ENCODE measurements at regions not wholly inside any gene's neighbourhood (a gene's known extent, or its start where the extent isn't known, plus 50 kb on each side); places are given as distances from the start of the nearest gene placed in this dataset.

DNA sequence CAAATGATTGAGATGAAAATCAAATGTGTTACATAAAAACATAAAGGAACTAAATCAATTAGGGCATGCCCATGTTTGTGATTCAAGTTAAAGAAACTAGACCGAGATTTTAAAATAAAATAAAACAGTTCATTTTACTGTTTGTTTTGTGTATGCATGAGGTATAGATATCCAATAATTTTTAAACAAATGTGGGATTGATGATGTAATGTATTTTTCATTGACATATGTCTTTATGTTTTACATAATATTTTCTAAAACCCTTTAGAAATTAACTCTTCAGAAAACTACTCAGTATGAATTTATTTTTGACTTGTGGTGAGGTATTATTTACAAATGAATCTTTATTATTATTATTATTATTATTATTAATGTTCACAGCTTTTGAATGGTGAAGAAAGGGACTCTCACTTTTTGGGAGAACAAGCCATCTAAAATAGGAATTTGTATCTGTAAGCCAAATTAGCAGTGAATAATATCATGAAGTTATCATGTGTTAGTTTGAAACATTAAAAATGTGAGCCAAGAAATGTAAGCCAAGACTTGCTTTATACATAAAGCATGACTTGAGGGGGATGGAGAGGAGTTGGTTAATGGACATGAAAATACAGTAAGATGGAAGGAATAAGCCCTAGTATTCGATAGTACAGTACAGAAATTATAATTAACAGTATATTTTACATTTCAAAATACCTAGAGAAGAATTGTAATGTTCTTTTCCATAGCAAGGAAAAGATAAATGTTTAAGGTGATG, 355.0 kb downstream of the CDH10 start:
- TF ChIP-seq, protein P1, sequence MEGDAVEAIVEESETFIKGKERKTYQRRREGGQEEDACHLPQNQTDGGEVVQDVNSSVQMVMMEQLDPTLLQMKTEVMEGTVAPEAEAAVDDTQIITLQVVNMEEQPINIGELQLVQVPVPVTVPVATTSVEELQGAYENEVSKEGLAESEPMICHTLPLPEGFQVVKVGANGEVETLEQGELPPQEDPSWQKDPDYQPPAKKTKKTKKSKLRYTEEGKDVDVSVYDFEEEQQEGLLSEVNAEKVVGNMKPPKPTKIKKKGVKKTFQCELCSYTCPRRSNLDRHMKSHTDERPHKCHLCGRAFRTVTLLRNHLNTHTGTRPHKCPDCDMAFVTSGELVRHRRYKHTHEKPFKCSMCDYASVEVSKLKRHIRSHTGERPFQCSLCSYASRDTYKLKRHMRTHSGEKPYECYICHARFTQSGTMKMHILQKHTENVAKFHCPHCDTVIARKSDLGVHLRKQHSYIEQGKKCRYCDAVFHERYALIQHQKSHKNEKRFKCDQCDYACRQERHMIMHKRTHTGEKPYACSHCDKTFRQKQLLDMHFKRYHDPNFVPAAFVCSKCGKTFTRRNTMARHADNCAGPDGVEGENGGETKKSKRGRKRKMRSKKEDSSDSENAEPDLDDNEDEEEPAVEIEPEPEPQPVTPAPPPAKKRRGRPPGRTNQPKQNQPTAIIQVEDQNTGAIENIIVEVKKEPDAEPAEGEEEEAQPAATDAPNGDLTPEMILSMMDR (IDR thresholded peaks at IDR 0.05) = no peak

DNA sequence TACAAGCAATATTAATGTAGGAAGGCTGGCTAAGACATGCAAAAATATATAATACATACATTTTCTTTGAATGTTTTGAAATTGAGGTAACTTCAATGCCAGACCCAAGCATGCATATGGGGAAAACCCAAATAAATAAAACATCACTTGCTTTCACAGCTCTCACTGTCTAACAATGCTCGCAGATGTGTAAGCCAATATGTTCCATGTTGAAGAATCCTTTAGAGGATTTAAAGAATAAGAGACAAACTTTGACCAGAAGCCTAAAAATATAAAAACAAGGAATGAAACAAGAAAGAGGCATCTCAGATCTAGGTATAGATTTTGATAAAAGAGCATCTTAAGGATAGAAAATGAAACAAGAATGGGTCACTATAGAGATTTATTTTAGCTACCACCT, 354.2 kb downstream of the CDH10 start:
- TF ChIP-seq, protein P1 (IDR thresholded peaks at IDR 0.05) = no peak

DNA sequence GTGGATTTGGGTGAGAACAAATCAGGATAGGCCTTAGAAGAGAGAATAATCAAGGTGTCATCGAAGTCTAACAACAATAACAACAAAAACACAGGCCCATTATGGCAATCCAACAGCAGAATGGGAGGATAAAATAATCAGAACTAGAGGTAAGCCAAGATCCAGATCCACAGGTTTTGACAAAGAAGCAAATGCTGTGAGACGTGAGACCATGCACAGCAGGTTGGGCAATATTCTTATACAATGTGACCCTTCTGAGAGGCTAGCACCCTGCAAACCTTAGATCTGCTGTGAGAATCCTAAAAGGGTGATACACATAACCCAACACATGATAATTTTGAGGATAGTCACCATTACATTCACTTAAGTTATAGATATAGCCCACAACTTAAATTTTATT, 352.9 kb downstream of the CDH10 start:
- TF ChIP-seq, protein P1 (IDR thresholded peaks at IDR 0.05) = no peak

- TF ChIP-seq, protein P1 (IDR thresholded peaks at IDR 0.05) = no peak
These were observed 350.4 kb downstream of the CDH10 start for GRCh38 chr5:24294333-24294732.

DNA sequence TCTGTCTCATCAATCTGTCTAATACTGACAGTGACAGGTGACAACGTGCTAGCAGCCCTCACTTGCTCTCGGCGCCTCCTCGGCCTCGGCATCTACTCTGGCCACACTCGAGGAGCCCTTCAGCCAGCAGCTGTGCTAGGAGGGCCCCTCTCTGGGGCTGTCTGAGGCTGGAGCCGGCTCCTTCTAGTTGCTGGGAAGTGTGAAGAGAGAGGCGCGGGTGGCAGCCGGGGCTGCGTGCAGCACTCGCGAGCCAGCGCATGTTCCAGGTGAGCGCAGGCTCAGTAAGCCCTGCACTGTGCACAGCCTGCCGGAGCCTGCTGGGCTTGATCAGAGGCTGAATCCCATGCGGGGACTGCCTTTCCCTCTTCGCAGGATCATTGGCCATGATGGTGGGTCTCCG, 330.7 kb downstream of the CDH10 start:
- TF ChIP-seq, protein P1 (IDR thresholded peaks at IDR 0.05) = no peak

GRCh38 chr5:24320643-24321042, 324.1 kb downstream of the CDH10 start:
- TF ChIP-seq, protein P1 (IDR thresholded peaks at IDR 0.05) = no peak

DNA sequence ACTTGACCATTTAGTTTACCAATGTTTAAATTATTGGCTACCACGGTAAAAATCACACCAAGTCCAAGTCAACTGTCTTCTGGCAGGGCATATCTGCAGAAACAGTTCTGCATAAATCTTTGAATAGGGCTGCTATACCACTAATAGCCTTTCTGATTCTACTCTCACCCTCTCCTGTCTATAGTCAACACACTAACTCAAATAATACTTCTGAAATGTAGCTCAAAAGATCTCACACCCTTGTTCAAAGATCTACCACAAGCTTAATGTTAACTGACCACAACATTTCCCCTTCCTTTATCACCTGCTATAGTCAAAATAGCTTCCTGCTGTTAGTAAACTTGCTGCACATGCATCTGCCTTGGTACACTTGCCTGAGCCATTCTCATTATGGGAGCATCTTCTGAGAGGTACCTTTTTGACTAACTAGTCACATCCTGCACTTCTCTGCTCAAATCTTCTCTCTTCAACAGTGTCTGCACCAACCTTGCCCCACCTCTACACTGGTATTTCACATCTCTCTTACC, 319.4 kb downstream of the CDH10 start:
- TF ChIP-seq, protein P1 (IDR thresholded peaks at IDR 0.05) = no peak

All from LNCAP (cell line).